ENCODE measurements at regions not wholly inside any gene's neighbourhood (a gene's known extent, or its start where the extent isn't known, plus 50 kb on each side); places are given as distances from the start of the nearest gene placed in this dataset.

GRCh38 chr4:8703857-8704495 is 111.4 kb downstream of the CPZ start:
- no peaks in the 10 kb centered on the region for H3K4me1 ChIP-seq
- no peak overlapping the region for H3K4me3 ChIP-seq (replicated peaks in 1 of 3)
- H3K36me3 ChIP-seq, result no peaks in the 10 kb centered on the region
- H3K27me3 ChIP-seq, result no peaks in the 10 kb centered on the region
- WGBS, 2 donors, result 62 to 68% methylated on average over 10 to 11 of the region's 11 CpGs
- H3K27ac ChIP-seq, result no peak overlapping the region
- TF ChIP-seq POLR2A (IDR thresholded peaks at IDR 0.05) (no peak), CTCF (IDR thresholded peaks at IDR 0.05) (no peak)
- DNase-seq, result no peak
- intact Hi-C loops (cut with DNase I), result no loop called here
- no peaks in the 10 kb centered on the region for H3K9me3 ChIP-seq

- Histone ChIP-seq H3K36me3 (no peaks in the 10 kb centered on the region), H3K4me3 (replicated peaks in 1 of 3) (no peak overlapping the region), H3K4me1 (no peaks in the 10 kb centered on the region), H3K27me3 (no peaks in the 10 kb centered on the region), H3K27ac (no peak overlapping the region), H3K9me3 (no peaks in the 10 kb centered on the region)
- TF ChIP-seq CTCF (IDR thresholded peaks at IDR 0.05) (no peak), POLR2A (IDR thresholded peaks at IDR 0.05) (no peak)
- no peak for DNase-seq
- intact Hi-C loops (cut with DNase I), result no loop called here
- 72 to 78% methylated on average over 4 of the region's 4 CpGs for WGBS, 2 donors
Measured at GRCh38 chr4:8703401-8703696, 110.8 kb downstream of the CPZ start.

DNA sequence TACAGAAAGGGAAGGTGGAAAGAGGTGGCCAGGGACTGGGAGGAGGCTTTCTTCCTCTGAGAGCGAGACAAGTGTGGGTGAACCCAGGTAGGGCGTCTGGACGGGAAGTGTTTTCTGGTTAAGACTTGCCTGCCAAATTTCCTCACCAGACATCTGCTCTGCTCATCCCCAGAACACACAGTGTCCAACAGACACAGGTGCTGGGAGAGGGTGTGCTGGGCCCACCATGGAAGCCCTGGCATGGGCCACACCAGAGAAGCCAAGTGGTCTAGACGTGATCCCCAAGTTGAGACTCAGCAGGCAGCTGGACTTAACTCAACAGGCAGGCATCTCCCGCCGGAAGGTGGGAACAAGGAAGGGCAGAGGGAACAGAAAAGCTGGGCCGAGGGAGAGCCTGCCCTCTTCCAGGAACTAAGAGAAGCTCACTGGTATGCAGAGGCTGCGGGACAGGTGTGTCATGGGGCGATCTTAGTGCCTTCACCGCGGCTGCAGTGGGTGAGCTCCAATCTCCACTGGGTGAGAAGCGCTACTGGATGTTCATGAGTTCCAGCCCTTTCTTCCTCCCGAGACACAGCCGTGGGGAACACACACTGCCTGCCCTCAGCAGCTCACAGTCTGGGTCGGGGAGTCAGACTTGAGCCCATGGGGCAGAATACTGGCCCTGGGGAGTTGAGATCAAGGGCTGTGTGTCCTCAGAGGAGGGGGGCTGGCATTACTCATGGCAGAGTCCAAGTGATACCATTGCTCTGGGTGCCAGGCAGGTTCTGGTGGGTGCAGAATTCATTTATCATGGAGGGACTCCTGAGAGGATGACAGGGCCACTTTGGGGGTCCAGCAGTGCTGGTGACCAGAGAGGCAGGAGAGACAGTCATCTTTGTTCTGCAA is 110.2 kb downstream of the CPZ start:
- Histone ChIP-seq H3K4me3 (replicated peaks in 1 of 3) (no peak overlapping the region), H3K9me3 (no peaks in the 10 kb centered on the region), H3K27ac (no peak overlapping the region), H3K4me1 (no peaks in the 10 kb centered on the region), H3K36me3 (no peaks in the 10 kb centered on the region), H3K27me3 (no peaks in the 10 kb centered on the region)
- DNase-seq, result no peak
- intact Hi-C loops (cut with DNase I), result no loop called here
- TF ChIP-seq CTCF (IDR thresholded peaks at IDR 0.05) (no peak), POLR2A (IDR thresholded peaks at IDR 0.05) (no peak)
- 73 to 82% methylated on average over 15 of the region's 15 CpGs for WGBS, 2 donors

GRCh38 chr4:8702020-8702495 is 109.5 kb downstream of the CPZ start:
- TF ChIP-seq POLR2A (IDR thresholded peaks at IDR 0.05) (no peak), CTCF (IDR thresholded peaks at IDR 0.05) (no peak)
- WGBS, 2 donors, result 29 to 58% methylated on average over 8 to 10 of the region's 10 CpGs
- intact Hi-C loops (cut with DNase I), result no loop called here
- Histone ChIP-seq H3K36me3 (no peaks in the 10 kb centered on the region), H3K4me1 (no peaks in the 10 kb centered on the region), H3K27ac (no peak overlapping the region), H3K27me3 (no peaks in the 10 kb centered on the region), H3K9me3 (no peaks in the 10 kb centered on the region), H3K4me3 (replicated peaks in 1 of 3) (no peak overlapping the region)
- DNase-seq, result no peak

Data from thyroid gland (tissue), 4 donors.